ENCODE measurements at regions not wholly inside any gene's neighbourhood (a gene's known extent, or its start where the extent isn't known, plus 50 kb on each side); places are given as distances from the start of the nearest gene placed in this dataset.

GRCh38 chr6:113696960-113697359, 160.2 kb upstream of the MARCKS start:
- DNase-seq: no peak
- no peak overlapping the region for H3K27ac Mint-ChIP-seq
- no peak for TF ChIP-seq CTCF (IDR thresholded peaks at IDR 0.05)

GRCh38 chr6:113697632-113698410, 159.3 kb upstream of the MARCKS start:
- no peak overlapping the region for H3K4me3 Mint-ChIP-seq
- no peak for DNase-seq
- no peaks in the 10 kb centered on the region for H3K27me3 Mint-ChIP-seq (ENCODE audit: low read depth, poor library complexity)
- no peaks in the 10 kb centered on the region for H3K9me3 Mint-ChIP-seq
- no peaks in the 10 kb centered on the region for H3K36me3 Mint-ChIP-seq (ENCODE audit: low read depth)
- no peak overlapping the region for H3K27ac Mint-ChIP-seq
- no peak for TF ChIP-seq CTCF (IDR thresholded peaks at IDR 0.05)
- peaks cover 8% of the 10 kb centered on the region for H3K4me1 Mint-ChIP-seq

More at GRCh38 chr6:113696960-113697359, 160.2 kb upstream of the MARCKS start:
- no peaks in the 10 kb centered on the region for H3K36me3 Mint-ChIP-seq (ENCODE audit: low read depth)
- peaks cover 8% of the 10 kb centered on the region for H3K4me1 Mint-ChIP-seq
- H3K27me3 Mint-ChIP-seq (ENCODE audit: low read depth, poor library complexity): no peaks in the 10 kb centered on the region
- H3K9me3 Mint-ChIP-seq: no peaks in the 10 kb centered on the region
- H3K4me3 Mint-ChIP-seq: no peak overlapping the region

GRCh38 chr6:113699239-113699638, 157.9 kb upstream of the MARCKS start:
- no peak for DNase-seq
- no peak overlapping the region for H3K4me3 Mint-ChIP-seq
- no peaks in the 10 kb centered on the region for H3K27me3 Mint-ChIP-seq (ENCODE audit: low read depth, poor library complexity)
- TF ChIP-seq CTCF (IDR thresholded peaks at IDR 0.05): no peak
- H3K9me3 Mint-ChIP-seq: no peaks in the 10 kb centered on the region
- no peaks in the 10 kb centered on the region for H3K36me3 Mint-ChIP-seq (ENCODE audit: low read depth)
- peaks cover 8% of the 10 kb centered on the region for H3K4me1 Mint-ChIP-seq
- H3K27ac Mint-ChIP-seq: no peak overlapping the region

GRCh38 chr6:113701552-113702254, 155.4 kb upstream of the MARCKS start:
- H3K27me3 Mint-ChIP-seq (ENCODE audit: low read depth, poor library complexity): no peaks in the 10 kb centered on the region
- H3K27ac Mint-ChIP-seq: no peak overlapping the region
- DNase-seq: no peak
- TF ChIP-seq CTCF (IDR thresholded peaks at IDR 0.05): no peak
- no peaks in the 10 kb centered on the region for H3K4me1 Mint-ChIP-seq
- no peak overlapping the region for H3K4me3 Mint-ChIP-seq
- no peaks in the 10 kb centered on the region for H3K9me3 Mint-ChIP-seq
- no peaks in the 10 kb centered on the region for H3K36me3 Mint-ChIP-seq (ENCODE audit: low read depth)

GRCh38 chr6:113707194-113707593, 150.0 kb upstream of the MARCKS start:
- Mint-ChIP-seq H3K4me3 (no peak overlapping the region), H3K27ac (no peak overlapping the region), H3K36me3 (ENCODE audit: low read depth) (no peaks in the 10 kb centered on the region), H3K4me1 (peaks cover 4% of the 10 kb centered on the region), H3K9me3 (no peaks in the 10 kb centered on the region), H3K27me3 (ENCODE audit: low read depth, poor library complexity) (no peaks in the 10 kb centered on the region)
- TF ChIP-seq CTCF (IDR thresholded peaks at IDR 0.05): no peak
- DNase-seq: no peak

Data from nephron progenitor cell (in vitro differentiated cells).